Activated T-cell treated with anti-CD3 and anti-CD28 coated beads, Interleukin-2, amount 50 U/mL, for 1 hour (primary cell): ENCODE measurements at regions not wholly inside any gene's neighbourhood (a gene's known extent, or its start where the extent isn't known, plus 50 kb on each side); places are given as distances from the start of the nearest gene placed in this dataset.
"Not testable (repeated sequence)": the region's sequence is repeated elsewhere in the genome, so short reads cannot be mapped to it uniquely, and the experiment has no call there.

Source experiments
- DNase-seq: peaks from one replicate; pipeline ENCODE4 v3.0.0-alpha.2; 2020

DNA sequence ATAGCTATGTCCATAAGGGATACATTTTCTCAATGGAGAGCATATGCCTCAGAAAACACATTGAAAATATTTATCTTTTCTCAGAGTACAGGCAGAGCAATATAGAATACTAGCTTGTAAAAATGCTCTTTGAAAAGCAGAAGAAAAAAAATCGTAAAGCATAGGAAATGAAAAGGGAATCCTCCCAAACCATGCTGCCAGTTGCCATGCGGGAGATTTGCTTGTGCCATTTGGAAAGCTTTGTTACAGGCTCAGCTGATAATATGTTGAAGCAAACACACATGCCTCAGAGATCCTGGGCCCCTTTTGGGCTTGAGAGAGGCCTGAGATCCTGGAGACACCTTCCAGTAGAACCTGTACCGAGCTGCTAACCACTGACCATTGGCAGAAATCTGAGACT, 697.1 kb downstream of the BCL11A start:
- DNase-seq, result no peak

DNA sequence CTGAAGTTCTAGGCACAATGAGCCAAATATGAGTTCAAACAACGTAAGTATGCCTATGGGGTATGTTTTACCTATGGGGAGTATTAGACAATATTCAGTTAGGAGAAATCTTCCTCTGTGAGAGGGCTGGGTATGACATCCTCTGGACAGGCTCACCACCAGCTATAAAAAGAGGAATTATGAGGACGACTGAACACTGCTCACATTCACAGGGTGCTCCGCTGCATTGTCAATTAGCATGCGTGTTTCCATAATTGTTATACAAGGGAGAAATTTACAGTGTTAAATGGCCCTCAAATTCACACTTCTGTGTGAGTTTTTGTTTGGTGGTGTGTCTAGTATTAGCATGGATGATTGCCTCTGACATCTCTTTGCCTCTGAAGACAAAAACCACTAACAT, 700.4 kb downstream of the BCL11A start:
- no peak for DNase-seq

DNA sequence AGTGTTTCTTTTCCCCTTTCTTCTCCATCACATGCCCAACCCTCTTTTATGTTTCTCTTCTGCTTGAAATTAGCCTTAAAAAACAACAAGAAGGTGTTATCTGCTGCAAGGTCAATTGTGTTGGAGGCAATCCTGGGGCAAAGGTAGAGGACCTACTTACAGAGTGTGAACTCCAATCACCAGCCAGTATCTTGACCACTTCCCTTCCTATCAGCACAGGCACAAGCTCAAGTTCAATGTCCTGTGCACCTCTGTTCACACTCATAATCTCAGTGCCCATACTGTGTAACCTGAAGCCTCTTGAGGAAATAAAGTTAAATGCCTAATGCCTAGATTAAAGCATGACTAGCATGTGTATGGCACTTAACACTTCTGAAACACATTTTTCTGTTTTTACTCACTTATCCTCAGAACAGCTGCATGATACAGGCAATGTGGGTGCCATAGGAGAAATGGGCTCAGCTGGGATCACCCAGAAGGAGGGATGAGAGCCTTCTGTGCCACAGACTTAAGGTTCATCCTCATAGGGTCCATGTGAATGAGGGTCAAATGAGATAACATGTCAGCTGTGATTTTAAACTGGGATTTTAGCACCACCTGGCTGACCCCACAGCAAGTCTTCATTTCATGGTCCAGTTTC, 701.5 kb downstream of the BCL11A start:
- DNase-seq, result no peak

DNA sequence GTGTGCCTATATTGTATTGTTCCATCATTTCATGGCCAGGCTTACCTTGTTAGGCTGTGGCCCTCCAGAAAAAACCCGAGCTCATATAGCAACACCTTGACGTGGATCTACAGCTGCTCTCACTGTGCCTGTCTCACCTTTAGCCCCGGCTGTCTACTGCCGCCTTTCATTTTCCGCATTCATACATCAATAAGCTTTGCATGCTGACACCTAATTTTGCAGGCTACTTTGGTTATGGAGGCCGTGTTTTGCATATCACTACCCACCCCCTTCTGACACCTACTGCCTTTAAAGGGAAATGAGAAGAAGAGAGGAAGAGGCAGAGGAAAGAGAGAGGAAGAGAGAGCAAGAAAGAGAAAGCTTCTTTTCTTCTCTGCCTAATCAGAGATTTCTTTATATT, 702.9 kb downstream of the BCL11A start:
- no peak for DNase-seq

DNA sequence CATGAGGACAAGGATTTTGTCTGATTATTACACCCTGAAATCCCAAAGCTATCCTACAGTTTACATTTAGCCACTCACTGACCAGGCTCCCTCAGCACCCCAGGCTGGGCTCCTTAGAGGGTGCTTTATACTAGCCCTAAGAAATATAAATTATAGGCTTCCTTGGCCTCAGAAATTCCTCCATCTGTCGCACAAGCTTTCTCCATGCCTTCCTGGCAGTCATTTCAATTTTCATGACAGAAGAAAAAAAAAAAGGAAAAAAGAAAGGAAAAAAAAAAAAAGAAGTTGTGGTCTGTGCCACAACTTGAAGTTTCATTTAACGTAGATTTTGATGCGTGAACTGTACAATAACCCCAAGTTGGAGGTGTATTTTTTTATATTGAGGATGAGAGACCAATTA, 719.5 kb downstream of the BCL11A start:
- no peak for DNase-seq

DNA sequence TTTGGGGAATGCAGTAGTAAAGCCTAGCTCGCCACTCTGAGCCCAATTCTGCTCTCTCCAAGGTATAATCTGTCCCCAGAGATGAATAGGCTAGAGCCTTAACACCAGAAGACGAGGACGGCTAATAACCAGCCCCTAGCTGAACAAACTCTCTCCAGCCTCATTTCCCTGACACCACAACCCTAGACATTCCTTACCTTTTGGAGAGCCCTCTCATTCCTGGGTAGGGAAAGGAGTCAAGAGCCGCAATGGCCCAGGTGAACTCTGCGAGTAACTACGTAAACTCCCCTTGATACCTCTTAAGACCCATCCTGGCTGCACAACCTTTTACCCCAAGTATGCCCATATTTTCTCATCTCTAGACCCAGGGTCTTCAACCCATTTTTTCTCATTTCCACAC, 722.9 kb downstream of the BCL11A start:
- DNase-seq, result no peak

DNA sequence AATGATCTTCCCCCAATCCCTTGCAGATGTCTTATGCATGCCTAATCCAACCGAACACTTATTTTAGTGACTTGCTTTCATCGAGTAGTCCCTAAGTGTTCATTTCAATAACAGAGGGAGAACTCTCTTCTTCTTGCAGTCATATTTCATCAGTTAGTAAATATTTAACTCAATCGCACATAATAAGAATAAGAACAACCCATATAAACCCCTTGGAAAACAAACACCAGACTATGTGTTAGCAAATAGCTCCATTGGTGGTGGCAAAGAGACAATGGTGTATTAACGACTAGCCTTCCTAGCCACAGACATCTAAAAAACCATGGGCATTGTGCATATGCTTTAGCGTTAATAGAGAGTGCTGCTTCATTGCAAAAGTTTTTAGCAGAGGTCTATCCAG, 725.8 kb downstream of the BCL11A start:
- DNase-seq, result no peak

DNA sequence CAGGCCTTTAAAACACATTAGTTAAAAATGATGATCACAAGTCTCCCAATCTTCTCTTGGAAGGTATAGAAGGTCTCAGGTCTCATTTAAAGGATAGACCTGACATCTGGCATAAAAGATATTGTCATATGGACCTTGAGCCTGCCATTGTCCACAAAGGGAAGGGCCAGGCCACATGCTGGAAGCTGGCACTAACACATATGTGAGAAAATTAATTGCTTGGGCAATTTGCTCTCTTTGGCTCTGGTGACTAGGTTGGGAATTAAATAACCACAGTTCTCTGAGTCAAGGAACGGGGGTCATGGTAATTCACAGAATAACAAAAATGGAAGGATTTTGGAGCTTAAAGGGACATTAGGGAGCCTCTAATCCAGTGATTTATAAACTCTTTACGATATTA, 727.3 kb downstream of the BCL11A start:
- DNase-seq, result no peak

DNA sequence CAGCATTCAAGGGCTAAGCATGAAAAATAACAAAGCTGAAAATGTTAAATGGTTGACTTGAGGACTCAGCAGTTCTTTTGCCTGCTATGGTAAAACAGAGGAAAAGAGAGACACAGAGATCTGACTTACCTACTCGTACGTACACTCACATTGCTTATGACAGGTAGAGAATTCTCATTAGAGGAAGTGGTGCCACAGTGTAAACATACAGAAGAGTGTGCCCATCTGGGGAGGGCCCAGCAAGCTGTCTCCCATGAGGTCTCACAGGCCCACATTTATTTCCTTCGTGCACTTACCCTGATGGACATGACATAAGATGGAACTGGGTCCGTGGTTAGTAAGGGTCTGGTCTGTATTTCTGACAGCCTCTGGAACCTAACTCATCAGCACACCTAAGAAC, 729.1 kb downstream of the BCL11A start:
- DNase-seq, result no peak

DNA sequence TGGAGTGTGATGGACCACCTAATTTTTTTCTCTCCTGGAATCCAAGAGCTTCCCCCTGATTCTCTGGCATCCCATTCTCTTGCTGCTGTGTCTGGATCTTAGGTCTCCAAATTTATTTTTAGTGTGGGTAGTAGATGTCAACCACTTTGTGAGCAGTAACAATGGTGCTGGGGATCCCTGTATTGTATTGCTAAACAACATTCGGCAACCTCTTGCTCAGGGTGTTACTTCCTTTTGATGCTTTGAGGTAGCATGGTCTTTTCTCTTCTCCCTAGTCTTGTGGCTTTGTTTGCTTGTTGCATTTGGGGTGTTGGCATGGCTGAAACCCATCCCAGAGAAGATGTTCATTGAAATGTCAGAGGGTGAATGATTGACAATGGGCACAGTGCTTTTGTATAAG, 737.4 kb downstream of the BCL11A start:
- DNase-seq, result no peak

DNA sequence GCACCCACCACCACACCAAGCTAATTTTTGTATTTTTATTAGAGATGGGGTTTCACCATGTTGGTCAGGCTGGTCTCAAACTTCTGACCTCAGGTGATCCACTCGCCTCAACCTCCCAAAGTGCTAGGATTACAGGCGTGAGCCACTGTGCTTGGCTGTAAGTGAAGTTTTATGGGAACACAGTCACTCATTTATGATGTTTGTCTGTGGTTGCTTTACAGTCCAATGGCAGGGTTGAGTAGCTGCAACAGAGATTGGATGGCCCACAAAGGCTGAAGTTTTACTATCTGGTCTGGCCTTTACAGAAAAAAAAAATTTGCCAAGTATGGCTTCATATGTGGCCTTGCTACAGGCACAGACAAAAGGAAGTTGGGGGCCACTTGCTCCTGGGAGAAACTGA, 743.2 kb downstream of the BCL11A start:
- DNase-seq, result not testable (repeated sequence)

DNA sequence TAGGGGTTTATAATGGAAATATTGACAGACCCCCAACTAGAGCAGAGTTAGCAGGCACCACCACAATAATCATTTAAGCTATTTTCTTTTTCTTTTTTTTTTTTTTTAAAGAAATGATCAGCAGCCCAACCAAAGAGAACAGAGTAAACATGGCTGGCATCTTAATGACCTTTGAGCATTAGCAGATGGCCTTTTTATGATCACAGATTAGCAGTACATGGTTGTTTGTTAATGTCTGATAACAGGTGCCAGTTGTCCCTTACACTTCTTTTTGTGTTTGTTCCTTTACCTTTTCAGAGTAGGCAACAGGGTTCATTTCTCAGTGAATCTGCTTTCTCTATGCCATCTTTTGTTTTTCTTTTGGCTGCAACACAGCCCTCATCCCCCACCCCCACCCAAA, 747.0 kb downstream of the BCL11A start:
- DNase-seq, result no peak

DNA sequence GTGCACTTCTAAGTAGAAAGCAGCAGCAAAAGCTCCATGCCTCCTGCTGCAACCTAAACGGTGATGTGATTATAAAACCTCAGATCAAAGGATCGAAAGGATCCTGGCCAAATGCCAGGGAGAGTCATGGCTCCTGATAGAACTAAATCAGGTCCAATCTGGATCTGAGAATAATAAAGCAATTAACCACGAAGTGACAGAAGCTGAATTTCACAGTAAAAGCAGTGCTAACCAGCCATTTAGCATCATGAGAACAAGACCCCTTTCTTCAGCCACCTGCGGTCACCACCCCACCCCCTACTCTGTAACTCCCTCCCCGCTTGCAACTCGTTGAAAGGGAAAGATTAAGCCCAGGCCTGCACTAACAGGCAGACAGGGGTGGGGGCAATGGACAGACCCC, 748.7 kb downstream of the BCL11A start:
- no peak for DNase-seq

DNA sequence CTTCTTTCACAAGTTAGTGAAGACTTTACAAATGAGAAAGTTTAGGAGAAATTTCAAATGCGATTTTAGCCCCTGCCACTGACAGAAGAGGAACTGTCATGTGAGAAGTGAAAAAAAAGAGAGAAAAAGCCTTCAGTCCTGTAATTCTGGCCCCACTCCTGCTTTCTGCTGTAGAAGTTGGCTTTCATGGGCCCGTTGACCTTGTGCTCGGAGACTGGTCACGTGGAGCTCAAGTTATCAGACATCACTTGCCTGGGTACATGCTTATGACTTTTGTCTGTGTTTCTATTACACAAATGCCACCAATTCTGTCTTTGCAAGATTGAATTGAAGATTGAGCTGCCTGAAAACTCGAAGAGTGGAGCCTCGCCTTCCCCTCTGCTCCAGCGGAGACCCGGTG, 749.9 kb downstream of the BCL11A start:
- DNase-seq, result no peak

DNA sequence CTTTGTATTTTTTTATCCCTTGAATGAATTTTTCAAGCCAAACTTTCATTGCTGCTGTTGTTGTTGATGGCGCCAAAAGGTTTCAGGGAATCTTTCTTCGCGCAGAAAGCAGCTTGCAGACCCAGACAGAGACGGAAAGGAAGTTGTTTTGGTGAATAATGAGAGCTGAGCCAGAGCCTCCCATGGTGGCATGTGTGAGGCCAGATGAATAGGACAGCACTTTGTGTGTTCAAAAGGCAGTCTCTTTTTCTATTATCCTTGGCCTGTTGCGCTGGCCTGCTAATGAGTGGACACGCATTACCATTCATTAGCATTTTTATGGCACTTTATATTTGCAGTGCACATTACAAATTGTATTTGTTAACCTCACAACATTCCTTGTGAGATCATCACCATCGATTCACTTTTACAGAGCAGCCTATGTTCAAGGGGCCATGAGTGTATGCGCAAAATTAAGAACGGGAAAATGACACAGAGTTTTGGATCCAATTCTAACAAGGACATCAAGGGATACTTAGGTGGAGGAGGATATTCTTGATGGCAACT, 754.7 kb downstream of the BCL11A start:
- DNase-seq, result no peak

DNA sequence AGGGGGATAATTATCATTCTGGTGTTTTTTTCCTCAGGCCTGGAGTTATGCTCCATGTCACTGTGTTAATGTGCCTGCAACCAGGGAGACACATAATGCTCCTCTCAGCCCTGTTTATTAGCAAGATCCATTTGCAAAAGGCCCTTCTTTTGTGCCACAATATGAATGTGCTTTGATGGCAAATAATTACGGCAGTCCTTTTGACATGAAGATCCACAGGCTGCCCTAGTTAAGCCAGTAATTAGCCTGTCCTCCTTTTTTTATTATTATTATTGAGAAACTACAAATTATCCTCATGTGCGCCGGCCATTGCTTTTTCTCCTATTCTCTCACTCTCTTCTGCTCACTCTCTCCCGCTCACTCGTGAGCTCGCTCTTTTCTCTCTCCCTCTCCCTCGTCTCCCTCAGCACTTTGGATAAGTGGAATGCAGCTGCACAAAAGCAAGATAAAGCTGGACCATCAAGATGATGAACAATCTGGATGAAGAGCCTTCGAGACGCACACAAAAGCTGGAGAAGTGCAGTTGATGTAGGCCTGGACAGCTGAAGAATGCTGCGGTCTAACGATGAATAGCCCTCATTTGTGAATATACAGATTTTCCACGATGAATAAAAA, 762.3 kb downstream of the BCL11A start:
- DNase-seq, result no peak

DNA sequence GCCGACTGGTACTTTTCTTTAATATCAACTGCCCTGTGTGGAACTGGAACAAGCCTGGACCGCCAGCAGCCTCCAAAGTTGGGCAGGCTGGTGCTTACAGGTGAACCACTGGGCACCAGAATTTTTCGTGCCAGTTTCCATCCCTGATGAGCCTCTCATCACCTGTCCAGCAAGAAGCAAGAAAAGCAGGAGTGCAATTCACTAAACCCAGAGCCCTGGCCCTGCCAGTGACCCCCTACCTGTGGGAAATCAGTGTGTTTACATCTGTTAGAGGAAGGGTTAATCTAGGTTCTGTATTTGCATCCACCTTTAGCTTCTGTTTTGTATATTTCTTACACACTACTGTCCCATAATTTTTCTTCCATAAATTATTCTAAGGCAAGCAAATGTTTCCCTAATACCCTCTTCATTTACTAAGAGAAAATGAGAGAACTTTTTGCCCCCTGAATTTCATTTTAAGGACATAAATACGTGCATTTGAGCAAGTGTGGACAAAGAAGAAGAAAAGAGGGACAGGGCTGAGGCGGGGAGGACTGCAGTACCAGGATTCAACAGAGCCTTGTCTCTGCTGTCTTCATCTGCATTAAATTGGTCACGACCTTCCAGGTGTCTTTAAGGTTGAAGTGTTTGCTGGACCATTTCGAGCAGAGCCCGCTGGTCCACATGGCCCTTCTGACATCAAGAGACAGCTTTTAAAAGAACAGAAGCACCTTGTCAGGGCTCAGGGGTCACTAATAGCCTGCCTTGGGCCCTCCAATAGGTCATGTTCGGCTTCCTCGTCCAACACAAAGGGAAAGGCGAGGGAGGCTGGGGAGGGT, 763.1 kb downstream of the BCL11A start:
- DNase-seq, result no peak

DNA sequence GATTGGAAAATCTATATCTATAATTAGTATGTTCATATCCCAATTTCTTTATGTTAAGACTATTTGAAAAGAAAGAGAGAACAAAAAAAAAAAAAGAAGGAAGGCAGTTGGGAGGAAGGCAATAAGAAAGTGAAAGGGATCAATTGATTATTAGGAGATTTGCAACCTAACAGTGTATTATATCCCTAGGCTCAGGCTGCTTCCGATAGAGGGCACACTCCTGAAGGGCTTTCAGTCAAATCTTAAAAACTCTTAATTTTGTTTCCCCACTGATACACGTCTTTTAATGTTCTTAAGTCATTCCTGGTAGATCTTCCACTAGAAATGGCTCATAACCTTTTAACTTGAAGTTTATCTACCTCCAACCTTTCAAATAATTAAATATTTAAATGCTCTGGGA, 763.9 kb downstream of the BCL11A start:
- no peak for DNase-seq

DNA sequence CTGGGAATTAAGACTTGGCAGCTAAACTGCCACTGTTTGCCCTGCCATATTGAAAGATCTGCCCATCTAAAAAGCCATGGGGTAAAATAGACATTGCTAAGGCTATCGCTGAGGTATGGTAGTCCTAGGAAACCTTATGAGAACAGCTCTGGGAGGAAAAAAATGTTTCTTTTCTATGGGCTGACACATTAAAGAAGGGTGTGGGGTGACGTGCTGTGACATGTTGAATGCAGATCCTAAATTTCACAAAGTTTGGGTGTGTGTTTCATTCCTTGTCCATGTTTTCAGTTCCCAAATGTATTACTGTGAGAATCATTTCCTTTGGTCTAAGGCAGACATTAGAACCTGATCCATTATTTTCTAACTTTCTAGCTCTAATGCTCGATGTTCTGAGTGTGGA, 766.4 kb downstream of the BCL11A start:
- DNase-seq, result no peak

DNA sequence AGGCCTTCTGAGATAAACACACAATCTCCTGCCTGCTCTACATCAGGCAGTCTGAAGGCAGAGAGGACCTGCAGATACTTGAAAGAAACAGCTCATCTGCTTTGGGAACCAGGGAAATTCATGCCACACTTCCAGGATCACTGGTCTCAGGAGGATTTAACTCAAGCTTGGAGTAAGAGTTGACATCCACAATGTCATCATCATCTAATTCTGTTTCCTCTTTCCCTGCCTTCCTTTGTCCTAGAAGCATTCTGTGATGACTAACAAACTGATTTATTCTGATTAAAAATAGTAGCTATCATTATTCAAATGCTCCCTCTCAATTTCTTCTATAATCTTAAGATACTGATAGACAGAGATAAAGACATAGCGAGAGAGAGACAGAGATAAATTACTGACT, 766.8 kb downstream of the BCL11A start:
- DNase-seq, result no peak

DNA sequence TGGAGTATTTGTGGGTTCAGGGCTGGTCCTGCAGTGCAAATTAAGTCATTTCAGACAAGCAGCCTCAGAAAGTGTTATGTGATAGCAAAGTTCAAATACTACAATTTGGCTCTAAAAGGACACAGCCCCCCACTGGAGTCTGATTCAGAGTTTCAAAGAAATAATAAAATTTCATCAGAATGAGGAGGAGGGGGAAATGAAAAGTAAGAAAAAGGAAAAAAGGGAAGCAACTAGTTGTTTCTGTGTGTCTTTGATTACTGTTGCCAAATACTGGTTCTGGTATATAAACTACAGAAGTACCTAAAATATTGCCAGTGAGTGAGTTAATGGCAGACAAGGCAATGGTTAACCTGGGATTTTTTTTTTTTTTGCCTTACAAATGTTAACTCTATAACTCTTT, 773.9 kb downstream of the BCL11A start:
- no peak for DNase-seq

DNA sequence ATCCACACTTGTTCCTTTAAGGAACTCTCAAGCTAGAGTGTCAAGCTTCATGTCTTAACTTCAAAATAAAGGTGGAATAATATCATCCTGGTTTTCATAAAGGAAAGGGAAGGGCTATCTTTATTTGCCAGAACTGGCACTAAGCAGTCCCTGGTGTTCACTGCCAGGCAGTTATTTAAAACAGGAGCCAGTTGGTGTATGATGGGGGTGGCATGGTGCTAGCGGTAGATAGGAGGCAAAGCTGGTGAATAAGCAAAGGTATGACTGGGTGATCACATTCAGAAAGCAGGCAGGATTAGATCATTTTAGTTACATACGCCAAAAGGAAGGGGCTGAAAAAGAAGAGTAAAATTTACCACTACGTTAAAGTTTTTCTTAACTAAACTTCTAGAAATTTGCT, 776.3 kb downstream of the BCL11A start:
- no peak for DNase-seq

DNA sequence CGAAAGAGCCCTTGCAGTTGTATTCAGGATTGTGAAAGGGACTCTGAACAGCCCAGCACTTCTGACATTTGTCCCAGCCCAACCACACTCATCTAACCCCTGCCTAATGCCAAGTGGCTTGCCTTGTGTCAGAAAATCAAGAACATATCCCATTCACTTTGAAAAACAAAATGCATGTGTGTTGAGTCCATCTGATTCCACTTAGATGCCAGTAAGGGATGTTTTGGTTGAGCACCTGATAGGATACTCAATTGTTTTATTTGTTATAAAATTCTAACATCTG, 776.8 kb downstream of the BCL11A start:
- DNase-seq, result no peak

DNA sequence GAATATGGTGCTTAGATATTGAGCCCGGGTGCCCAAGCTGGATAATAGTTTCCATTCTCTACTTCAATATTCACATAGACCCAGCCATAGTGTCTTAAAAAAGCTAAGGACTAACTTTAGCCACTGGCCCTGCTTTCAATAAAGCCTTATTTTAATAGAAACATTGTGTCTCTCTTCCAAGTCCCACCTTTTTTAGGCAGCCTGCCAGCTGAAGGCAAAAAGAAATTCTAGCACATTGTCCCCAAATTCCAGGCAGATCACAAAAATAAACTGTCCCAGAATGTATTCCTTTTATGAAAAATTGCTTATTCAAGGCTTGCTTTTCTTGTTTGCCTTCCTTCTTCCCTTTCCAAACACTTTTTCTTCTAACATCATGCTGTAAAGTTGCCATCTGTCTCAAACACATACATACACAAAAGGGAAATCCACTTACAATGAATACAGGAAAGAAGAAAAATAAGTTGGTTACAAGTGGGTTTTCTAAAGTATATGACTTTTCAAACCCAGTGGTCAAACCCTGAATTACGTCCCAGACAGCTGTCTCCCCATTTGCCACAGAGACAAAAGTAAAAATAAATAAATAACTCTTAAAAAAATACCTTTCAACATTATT, 778.5 kb downstream of the BCL11A start:
- no peak for DNase-seq
